Ishikawa (cell line): ENCODE measurements at regions not wholly inside any gene's neighbourhood (a gene's known extent, or its start where the extent isn't known, plus 50 kb on each side); places are given as distances from the start of the nearest gene placed in this dataset.

ENCODE experiments used
- CEBPB ChIP-seq: IDR thresholded peaks from 2 replicates; pipeline ENCODE4 v1.6.1; 2012
- CREB1 ChIP-seq: IDR thresholded peaks from 2 replicates; pipeline ENCODE4 v1.6.1; 2012; ENCODE audit warnings: low read depth
- EP300 ChIP-seq: IDR thresholded peaks from 2 replicates; pipeline ENCODE4 v1.6.1; 2012; ENCODE audit warnings: borderline replicate concordance
- NFIC ChIP-seq: IDR thresholded peaks from 2 replicates; pipeline ENCODE4 v1.6.1; 2012
- RAD21 ChIP-seq: IDR thresholded peaks from 2 replicates; pipeline ENCODE4 v1.6.1; 2012; ENCODE audit warnings: low read depth
- REST ChIP-seq: IDR thresholded peaks from 2 replicates; pipeline ENCODE4 v1.6.1; 2012; ENCODE audit warnings: low read depth, mild to moderate bottlenecking
- TCF12 ChIP-seq: IDR thresholded peaks from 2 replicates; pipeline ENCODE4 v1.6.1; 2012; ENCODE audit warnings: low read depth
- TEAD4 ChIP-seq: IDR thresholded peaks from 2 replicates; pipeline ENCODE4 v1.6.1; 2012
- TF ChIP-seq, protein P1 (sequence below): IDR thresholded peaks from 2 replicates; pipeline ENCODE4 v1.6.1; 2012

DNA sequence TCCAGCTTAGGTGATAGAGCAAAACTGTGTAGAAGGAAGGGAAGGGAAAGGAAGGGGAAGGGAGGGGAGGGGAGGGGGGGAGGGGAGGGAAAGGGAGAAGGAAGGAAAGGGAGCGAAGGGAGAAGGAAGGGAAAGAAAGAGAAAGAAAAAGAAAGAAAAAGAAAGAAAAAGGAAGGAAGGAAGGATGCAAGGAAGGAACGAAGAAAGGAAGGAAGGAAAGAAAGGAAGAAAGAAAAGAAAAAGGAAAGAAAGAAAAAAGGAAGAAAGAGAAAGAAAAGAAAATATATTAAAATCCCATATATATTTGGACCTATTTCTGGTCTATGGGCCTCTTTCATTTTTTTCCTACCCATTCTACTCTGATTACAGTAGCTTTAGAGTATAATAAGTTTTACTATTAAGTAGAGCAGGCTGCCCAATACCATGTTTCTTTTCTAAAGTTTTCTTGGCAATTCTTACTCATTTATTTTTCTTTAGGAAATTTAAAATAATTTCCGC, 229.1 kb downstream of the AUH start:
- TF ChIP-seq RAD21 (no peak), REST (no peak), EP300 (no peak), NFIC (no peak), CREB1 (no peak), TEAD4 (no peak), TCF12 (no peak), CEBPB (no peak)
- TF ChIP-seq, protein P1, sequence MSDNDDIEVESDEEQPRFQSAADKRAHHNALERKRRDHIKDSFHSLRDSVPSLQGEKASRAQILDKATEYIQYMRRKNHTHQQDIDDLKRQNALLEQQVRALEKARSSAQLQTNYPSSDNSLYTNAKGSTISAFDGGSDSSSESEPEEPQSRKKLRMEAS = no peak
